ENCODE measurements at regions not wholly inside any gene's neighbourhood (a gene's known extent, or its start where the extent isn't known, plus 50 kb on each side); places are given as distances from the start of the nearest gene placed in this dataset.
A peak's percentile ranks its signal among the peaks of the same experiment; 100 is the strongest.

- intact Hi-C loops (cut with micrococcal nuclease; ENCODE audit: unreplicated experiment), result no loop called here
- no peak for TF ChIP-seq CTCF (conservative IDR thresholded peaks at IDR 0.05; ENCODE audit: low read depth, low read length)
- TF ChIP-seq EZH2 (IDR thresholded peaks at IDR 0.05; ENCODE audit: borderline replicate concordance, low read depth, low read length, poor library complexity, severe bottlenecking), result no peak
- Histone ChIP-seq H3K9me3 (ENCODE audit: low read depth, low read length, poor library complexity, severe bottlenecking) (no peaks in the 10 kb centered on the region), H3K27ac (ENCODE audit: low read depth, low read length, poor library complexity, severe bottlenecking) (no peak overlapping the region), H3K4me3 (ENCODE audit: low read depth, low read length, poor library complexity, severe bottlenecking) (no peak overlapping the region), H3K36me3 (ENCODE audit: insufficient read depth, low read length, poor library complexity, severe bottlenecking) (no peaks in the 10 kb centered on the region), H3K27me3 (replicated peaks; ENCODE audit: insufficient read depth, low read depth, low read length, poor library complexity) (peaks cover 56% of the 10 kb centered on the region), H3K4me1 (ENCODE audit: insufficient read depth, low read length, poor library complexity, severe bottlenecking) (no peaks in the 10 kb centered on the region)
- ChIA-PET POLR2A (ENCODE audit: low non-redundant PET) (no interaction called here), CTCF (no interaction called here)
- no peak for DNase-seq (ENCODE audit: low spot score)
- BruUV-seq (replicated peaks), result no TSS peak
Observed at GRCh38 chr9:32698706-32699277, 63.3 kb upstream of the TAF1L start.

- intact Hi-C loops (cut with micrococcal nuclease; ENCODE audit: unreplicated experiment), result loop anchor here (5.0 to 10.0 kb wide), 2 partner anchors 114 to 327 kb away; no protein-coding TSS in a partner anchor
- H3K9me3 ChIP-seq (ENCODE audit: low read depth, low read length, poor library complexity, severe bottlenecking), result no peaks in the 10 kb centered on the region
- no peak overlapping the region for H3K4me3 ChIP-seq (ENCODE audit: low read depth, low read length, poor library complexity, severe bottlenecking)
- no peak for TF ChIP-seq CTCF (conservative IDR thresholded peaks at IDR 0.05; ENCODE audit: low read depth, low read length)
- no peak for TF ChIP-seq EZH2 (IDR thresholded peaks at IDR 0.05; ENCODE audit: borderline replicate concordance, low read depth, low read length, poor library complexity, severe bottlenecking)
- H3K27ac ChIP-seq (ENCODE audit: low read depth, low read length, poor library complexity, severe bottlenecking), result no peak overlapping the region
- CTCF ChIA-PET, result no interaction called here
- POLR2A ChIA-PET (ENCODE audit: low non-redundant PET), result no interaction called here
- no peak for DNase-seq (ENCODE audit: low spot score)
- peaks cover 51% of the 10 kb centered on the region for H3K27me3 ChIP-seq (replicated peaks; ENCODE audit: insufficient read depth, low read depth, low read length, poor library complexity)
- no peaks in the 10 kb centered on the region for H3K36me3 ChIP-seq (ENCODE audit: insufficient read depth, low read length, poor library complexity, severe bottlenecking)
- no peaks in the 10 kb centered on the region for H3K4me1 ChIP-seq (ENCODE audit: insufficient read depth, low read length, poor library complexity, severe bottlenecking)
- no TSS peak for BruUV-seq (replicated peaks)
Observed at GRCh38 chr9:32701321-32702022, 66.0 kb upstream of the TAF1L start.

- peak; percentile 19 for DNase-seq (ENCODE audit: low spot score)
- CTCF ChIA-PET, result no interaction called here
- no TSS peak for BruUV-seq (replicated peaks)
- POLR2A ChIA-PET (ENCODE audit: low non-redundant PET), result no interaction called here
- Histone ChIP-seq H3K27me3 (replicated peaks; ENCODE audit: insufficient read depth, low read depth, low read length, poor library complexity) (peaks cover 37% of the 10 kb centered on the region), H3K27ac (ENCODE audit: low read depth, low read length, poor library complexity, severe bottlenecking) (no peak overlapping the region), H3K9me3 (ENCODE audit: low read depth, low read length, poor library complexity, severe bottlenecking) (no peaks in the 10 kb centered on the region), H3K4me3 (ENCODE audit: low read depth, low read length, poor library complexity, severe bottlenecking) (no peak overlapping the region), H3K36me3 (ENCODE audit: insufficient read depth, low read length, poor library complexity, severe bottlenecking) (no peaks in the 10 kb centered on the region), H3K4me1 (ENCODE audit: insufficient read depth, low read length, poor library complexity, severe bottlenecking) (no peaks in the 10 kb centered on the region)
- intact Hi-C loops (cut with micrococcal nuclease; ENCODE audit: unreplicated experiment), result loop anchor here (5.0 to 10.0 kb wide), 2 partner anchors 116 to 329 kb away; no protein-coding TSS in a partner anchor
- TF ChIP-seq EZH2 (IDR thresholded peaks at IDR 0.05; ENCODE audit: borderline replicate concordance, low read depth, low read length, poor library complexity, severe bottlenecking) (no peak), CTCF (conservative IDR thresholded peaks at IDR 0.05; ENCODE audit: low read depth, low read length) (peak; percentile 49)
Observed at GRCh38 chr9:32703635-32704034, 68.2 kb upstream of the TAF1L start.
